GM21390 (cell line): ENCODE measurements at regions not wholly inside any gene's neighbourhood (a gene's known extent, or its start where the extent isn't known, plus 50 kb on each side); places are given as distances from the start of the nearest gene placed in this dataset.

Experiments used
- ATAC-seq: cut with Tn5 transposase; IDR thresholded peaks from one replicate; pipeline ENCODE4 v1.9.1; 2021; ENCODE audit not compliant: unreplicated experiment

DNA sequence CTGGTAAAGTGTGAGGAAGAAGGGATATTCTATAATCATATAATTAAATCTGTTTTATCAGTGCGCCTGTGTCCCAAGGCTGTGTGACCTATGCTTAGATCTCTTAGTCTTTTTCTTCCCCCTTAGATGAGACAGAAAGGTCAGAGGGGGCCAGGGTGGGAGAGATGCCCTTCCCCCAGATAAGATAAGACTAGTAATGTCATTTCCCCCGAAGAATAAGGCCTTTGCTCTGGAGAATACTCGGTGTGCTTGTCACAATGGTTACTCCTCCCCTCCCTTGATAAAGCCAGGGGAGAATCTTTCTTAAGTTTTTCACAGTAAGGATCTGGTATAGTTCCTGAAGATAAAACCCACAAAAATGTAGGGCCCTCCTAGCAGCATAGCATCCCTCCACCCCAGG, 1041.8 kb downstream of the SORCS3 start:
- no peak for ATAC-seq

GRCh38 chr10:105681051-105681450, 1040.0 kb downstream of the SORCS3 start:
- ATAC-seq = no peak

GRCh38 chr10:105679781-105680180, 1038.7 kb downstream of the SORCS3 start:
- ATAC-seq = no peak

DNA sequence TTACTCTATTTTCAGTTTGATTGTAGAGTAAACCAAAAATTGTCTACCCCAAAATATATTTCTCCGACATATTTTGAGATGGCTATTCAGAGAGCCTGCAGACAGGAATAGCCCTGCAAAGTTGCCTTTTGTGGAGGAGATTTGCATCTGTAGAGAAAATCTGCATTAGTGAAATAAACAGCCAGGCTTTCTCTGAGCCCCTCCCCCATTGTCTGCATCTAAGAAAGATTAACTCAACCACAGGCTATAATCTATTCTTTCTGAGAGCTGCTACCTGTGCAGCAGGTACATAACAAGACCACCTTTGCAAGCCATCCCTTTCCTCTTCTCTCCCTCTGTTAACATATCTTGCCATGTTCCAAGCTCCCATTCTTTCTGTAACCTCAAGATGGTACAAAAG, 1034.2 kb downstream of the SORCS3 start:
- ATAC-seq = no peak

GRCh38 chr10:105674448-105674847, 1033.4 kb downstream of the SORCS3 start:
- ATAC-seq = no peak

GRCh38 chr10:105658696-105659095, 1017.6 kb downstream of the SORCS3 start:
- ATAC-seq = no peak

- ATAC-seq = no peak
Observed at GRCh38 chr10:105656856-105657255, 1015.8 kb downstream of the SORCS3 start.

DNA sequence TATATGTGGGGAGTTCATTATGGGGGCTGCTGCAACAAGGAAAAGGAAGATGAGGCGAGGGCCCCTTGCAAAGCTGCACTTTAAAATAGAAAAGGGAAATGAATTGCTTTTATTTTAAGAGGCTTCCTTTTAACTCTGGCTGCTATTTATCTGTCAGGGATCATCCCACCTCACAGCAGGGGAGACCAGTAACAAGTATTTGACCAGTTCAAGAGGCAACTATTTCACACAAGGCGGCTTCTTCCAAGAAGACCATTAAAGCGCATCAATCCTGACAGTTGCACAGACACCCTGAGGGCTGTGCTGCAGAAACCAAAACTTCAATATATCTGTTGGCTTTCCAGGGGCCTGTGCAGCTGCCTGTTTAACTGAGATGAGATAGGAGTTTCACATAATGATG, 1009.2 kb downstream of the SORCS3 start:
- ATAC-seq = no peak

DNA sequence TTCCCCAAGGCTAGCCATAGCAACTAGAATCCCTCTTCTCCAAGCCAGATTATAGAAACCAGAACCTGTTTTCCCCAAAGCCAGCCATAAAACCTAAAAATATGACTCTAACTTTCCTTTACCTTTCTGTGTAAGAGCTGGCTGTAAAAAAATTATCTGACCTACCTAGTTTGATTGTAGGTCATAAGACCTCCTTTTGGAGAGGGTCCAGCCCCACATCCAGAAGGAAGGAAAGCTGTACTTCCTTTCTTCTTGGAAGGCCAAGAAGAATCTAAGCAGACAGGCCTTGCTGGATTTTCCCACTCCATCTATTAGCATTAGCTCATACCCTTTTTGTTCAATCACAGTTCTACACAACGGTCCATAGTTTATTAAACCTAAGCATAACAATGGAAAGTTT, 1006.3 kb downstream of the SORCS3 start:
- ATAC-seq = no peak

DNA sequence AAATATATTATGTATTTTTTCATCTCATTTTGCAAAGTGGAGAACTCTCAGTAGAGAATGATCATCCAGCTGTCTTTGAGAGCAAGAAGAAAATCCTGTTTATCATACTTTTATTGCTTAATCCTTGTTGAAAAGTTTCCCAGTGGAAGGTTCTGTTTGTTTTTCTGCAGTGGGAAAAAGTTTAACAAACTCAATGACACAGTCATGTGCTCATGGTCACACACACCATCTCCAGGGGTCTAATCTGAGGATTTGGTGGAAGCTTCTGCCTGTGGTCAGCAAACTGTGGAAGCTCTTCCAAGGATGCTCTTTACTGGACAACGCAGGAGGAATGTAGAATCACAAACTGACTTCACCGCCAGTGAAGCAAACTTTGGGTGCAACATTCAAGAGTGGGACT, 1003.9 kb downstream of the SORCS3 start:
- no peak for ATAC-seq

DNA sequence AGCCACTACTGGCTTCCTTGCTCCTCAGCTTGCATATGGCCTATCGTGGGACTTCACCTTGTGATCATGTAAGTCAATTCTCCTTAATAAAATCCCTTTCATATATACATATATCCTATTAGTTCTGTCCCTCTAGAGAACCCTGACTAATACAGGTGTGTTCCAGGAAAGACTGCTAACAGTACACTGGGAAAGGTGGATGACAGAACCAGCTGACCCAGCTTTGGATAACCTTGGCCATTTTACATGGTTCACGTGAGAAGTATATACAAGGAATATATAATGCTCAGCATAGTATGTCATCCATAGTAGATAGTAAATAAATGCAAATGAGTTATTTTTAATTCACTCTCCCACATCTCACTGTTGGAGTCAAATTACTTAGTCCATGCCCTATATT, 1003.5 kb downstream of the SORCS3 start:
- ATAC-seq = no peak

- no peak for ATAC-seq
Observed at GRCh38 chr10:105644091-105644490, 1003.0 kb downstream of the SORCS3 start.

- no peak for ATAC-seq
Observed at GRCh38 chr10:105643660-105644059, 1002.6 kb downstream of the SORCS3 start.

DNA sequence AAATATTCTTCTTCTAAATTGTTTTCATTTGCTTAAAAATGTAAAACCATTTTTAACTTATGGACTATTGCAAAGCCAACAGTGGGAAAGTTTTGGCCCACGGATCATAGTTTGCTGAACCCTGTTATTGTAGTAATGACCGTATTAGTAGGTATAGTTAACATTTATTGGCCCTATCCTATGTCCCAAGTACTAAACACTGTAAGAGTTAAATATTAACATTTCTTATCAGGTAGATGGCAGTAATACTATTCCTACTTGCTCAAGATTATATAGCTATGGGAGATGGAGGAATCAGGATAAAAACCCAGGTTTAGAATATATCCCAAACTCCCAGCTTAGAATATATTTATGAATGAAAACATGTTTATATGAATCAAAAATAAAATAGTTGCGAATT, 993.2 kb downstream of the SORCS3 start:
- ATAC-seq = no peak

GRCh38 chr10:105615715-105616365, 974.8 kb downstream of the SORCS3 start:
- no peak for ATAC-seq

DNA sequence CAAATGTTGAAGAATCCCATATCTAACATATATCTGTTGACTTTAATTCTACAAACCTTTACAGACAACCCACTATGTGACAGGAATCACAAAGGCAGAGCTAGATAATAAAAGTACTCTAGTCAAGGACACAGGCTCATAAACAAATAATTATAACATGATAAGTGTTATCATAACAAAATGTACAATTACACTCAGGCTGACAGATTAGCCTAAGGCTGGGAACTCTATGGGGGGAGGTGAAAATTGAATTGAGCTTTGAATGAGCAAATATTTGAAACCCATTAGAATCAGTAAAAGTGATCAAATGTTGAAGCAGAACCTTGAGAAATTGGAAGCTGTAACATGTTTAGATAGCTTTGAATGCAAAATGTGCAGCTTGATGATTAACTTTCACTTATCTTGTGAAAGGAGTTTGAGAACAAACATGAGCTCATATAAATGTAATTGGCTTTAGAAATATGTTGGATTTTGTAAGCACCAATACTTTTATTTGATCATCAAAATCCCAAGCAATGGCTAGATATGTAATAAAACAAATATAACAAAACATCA, 970.2 kb downstream of the SORCS3 start:
- ATAC-seq = no peak

DNA sequence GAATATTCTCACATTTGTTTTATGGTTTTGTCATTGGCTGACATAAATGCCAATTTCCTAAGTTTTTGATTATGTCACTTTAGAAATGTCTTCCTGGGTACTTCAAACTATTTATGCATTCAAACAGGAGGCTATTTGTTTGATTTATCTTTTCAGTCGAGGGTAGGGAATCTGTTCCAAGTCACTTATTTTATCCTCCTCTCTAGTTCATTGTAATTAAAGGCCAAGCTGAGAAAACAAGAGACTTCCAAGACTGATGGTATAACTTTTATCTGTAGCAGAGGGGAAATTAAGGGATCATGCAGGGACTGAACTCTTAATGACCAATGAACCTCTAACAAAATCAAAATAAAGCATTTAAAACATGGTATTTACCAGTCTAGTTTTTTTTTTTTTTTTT, 968.4 kb downstream of the SORCS3 start:
- no peak for ATAC-seq

- ATAC-seq = no peak
Observed at GRCh38 chr10:105605918-105606317, 964.8 kb downstream of the SORCS3 start.

DNA sequence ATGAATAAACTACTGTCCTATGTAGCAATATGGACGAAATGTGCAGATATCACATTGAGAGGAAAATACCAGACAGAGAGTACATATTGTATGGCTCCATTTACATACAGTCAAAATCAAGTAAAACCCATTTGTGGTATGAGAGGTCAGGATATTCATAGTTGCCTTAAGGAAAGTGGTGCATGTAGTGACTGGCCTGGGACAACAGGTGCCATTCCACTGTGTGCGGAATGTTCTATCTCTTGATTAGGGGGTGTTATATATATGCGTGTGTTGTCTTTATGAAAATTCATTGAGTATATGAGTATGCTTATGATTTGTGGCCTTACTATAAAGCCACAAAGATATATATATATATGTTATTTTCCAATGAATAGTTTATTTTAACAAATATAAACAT, 964.0 kb downstream of the SORCS3 start:
- ATAC-seq = no peak

DNA sequence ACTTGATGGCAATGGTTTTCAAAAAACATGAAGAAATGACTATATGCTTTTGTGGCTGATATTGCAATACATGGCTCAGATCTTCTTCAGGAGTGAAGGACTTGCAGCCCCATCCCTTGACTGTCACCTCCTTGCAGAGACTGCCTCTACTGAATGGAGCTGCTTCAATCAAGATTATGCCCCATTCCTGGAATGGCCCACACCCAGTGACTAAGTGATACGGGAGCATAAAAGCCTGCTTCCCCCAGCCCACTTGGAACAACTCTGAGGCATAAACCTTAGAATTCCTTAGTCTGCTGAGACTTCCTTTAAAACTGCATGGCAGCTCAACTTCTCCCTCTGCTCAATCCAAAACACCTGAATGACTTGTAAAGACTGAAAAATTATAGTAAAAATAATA, 957.1 kb downstream of the SORCS3 start:
- no peak for ATAC-seq

DNA sequence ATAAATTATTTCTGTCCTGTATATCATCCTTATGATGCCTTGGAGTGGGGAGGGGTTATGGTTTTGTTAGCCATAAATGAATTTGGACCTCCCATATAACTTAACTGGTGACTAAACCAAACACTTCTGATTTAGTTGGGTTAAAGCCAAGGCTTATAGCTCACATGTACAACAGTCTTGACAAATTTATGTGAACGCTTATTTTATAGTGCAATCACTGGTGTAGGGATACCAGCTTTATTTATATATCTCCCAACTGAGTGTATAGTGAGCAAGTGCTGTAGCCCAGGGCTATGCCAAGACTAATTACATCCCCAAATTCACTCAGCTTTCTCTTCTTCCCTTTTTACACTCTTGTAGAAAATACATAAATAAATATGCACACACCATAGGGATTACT, 956.2 kb downstream of the SORCS3 start:
- no peak for ATAC-seq

DNA sequence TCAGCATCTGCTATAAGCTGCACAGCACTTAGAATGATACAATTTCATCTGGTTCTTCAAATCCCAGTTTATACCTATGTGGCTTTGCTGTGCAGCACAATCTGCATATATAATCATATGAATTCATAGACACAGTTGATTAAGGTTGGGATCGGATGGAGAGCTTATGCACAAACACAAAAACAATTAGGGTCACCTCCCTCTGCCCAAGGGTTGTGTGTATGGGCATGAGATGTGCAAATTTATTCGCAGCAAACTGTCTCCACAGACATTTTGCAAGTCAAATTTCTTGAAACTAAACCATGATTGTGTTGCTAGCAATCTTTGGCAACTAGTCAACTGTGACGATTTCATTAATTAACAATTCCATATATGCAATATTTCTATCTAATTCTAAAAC, 955.7 kb downstream of the SORCS3 start:
- no peak for ATAC-seq

DNA sequence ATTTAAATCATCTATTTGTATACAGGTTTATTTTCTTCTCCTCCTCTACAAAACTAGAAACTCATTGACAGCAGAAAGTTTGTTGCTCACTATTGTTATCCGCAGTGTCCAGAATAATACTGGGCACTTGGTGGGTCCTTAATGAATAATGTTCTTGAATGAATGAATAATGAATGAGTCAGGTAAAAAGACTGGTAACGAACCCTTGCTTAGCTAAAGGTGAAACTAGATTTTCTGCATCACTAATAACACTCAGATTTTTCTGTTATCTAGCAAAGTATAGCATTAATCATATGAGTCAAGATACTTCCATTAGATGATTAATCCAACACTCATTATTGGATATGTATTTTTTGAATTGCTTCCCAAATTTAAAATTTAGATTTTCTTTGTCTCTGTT, 953.2 kb downstream of the SORCS3 start:
- no peak for ATAC-seq
